Smooth muscle cell (in vitro differentiated cells): ENCODE measurements at regions not wholly inside any gene's neighbourhood (a gene's known extent, or its start where the extent isn't known, plus 50 kb on each side); places are given as distances from the start of the nearest gene placed in this dataset.

Experiments
- DNase-seq: peaks from one replicate; lab custom pipeline; 2025; ENCODE audit not compliant: unreplicated experiment; lab: John Stamatoyannopoulos, UW
- H2AFZ ChIP-seq: fragments of 200-600 bp; sonication (generic); 2 replicates; pipeline ENCODE4 v1.6.0; 2016; ENCODE audit warnings: antibody characterized with exemption, low read depth, mild to moderate bottlenecking
- H3F3A ChIP-seq: fragments of 200-600 bp; sonication (generic); 2 replicates; pipeline ENCODE4 v1.6.0; 2017; ENCODE audit warnings: antibody characterized with exemption, low read depth
- H3K27ac ChIP-seq: fragments of 200-600 bp; sonication (generic); 2 replicates; pipeline ENCODE4 v1.5.1; 2016; ENCODE audit warnings: low read depth, mild to moderate bottlenecking
- H3K27me3 ChIP-seq: fragments of 200-600 bp; sonication (generic); 2 replicates; pipeline ENCODE4 v1.6.1; 2016; ENCODE audit warnings: low read depth, mild to moderate bottlenecking
- H3K36me3 ChIP-seq: fragments of 200-600 bp; sonication (generic); 2 replicates; pipeline ENCODE4 v1.5.1; 2016; ENCODE audit warnings: low read depth
- H3K4me1 ChIP-seq: fragments of 200-600 bp; sonication (generic); 2 replicates; pipeline ENCODE4 v1.5.1; 2016; ENCODE audit warnings: low read depth
- H3K4me2 ChIP-seq: fragments of 200-600 bp; sonication (generic); 2 replicates; pipeline ENCODE4 v1.6.0; 2016; ENCODE audit warnings: mild to moderate bottlenecking
- H3K4me3 ChIP-seq: fragments of 200-600 bp; sonication (generic); 2 replicates; pipeline ENCODE4 v1.5.1; 2016; ENCODE audit warnings: mild to moderate bottlenecking
- H3K79me2 ChIP-seq: fragments of 200-600 bp; sonication (generic); 2 replicates; pipeline ENCODE4 v1.6.0; 2016; ENCODE audit warnings: low read depth, mild to moderate bottlenecking
- H3K9ac ChIP-seq: fragments of 200-600 bp; sonication (generic); 2 replicates; pipeline ENCODE4 v1.6.0; 2016; ENCODE audit warnings: low read depth
- H3K9me3 ChIP-seq: fragments of 200-600 bp; sonication (generic); replicated peaks from 2 replicates; pipeline ENCODE4 v1.5.1; 2016; ENCODE audit warnings: low read depth
- H4K20me1 ChIP-seq: fragments of 200-600 bp; sonication (generic); 2 replicates; pipeline ENCODE4 v1.6.0; 2016; ENCODE audit warnings: low read depth
- CTCF ChIP-seq: fragments of 200-600 bp; sonication (generic); IDR thresholded peaks from 2 replicates; pipeline ENCODE4 v1.5.1; 2017; ENCODE audit warnings: borderline replicate concordance, mild to moderate bottlenecking, antibody characterized with exemption; ENCODE audit not compliant: insufficient read depth, poor library complexity, severe bottlenecking
- WGBS: methylation state at CpG from one replicate; pipeline ENCODE4 v1.1.7; 2016; ENCODE audit warnings: low lambda C conversion rate; 5-methylcytosine and 5-hydroxymethylcytosine counted together

DNA sequence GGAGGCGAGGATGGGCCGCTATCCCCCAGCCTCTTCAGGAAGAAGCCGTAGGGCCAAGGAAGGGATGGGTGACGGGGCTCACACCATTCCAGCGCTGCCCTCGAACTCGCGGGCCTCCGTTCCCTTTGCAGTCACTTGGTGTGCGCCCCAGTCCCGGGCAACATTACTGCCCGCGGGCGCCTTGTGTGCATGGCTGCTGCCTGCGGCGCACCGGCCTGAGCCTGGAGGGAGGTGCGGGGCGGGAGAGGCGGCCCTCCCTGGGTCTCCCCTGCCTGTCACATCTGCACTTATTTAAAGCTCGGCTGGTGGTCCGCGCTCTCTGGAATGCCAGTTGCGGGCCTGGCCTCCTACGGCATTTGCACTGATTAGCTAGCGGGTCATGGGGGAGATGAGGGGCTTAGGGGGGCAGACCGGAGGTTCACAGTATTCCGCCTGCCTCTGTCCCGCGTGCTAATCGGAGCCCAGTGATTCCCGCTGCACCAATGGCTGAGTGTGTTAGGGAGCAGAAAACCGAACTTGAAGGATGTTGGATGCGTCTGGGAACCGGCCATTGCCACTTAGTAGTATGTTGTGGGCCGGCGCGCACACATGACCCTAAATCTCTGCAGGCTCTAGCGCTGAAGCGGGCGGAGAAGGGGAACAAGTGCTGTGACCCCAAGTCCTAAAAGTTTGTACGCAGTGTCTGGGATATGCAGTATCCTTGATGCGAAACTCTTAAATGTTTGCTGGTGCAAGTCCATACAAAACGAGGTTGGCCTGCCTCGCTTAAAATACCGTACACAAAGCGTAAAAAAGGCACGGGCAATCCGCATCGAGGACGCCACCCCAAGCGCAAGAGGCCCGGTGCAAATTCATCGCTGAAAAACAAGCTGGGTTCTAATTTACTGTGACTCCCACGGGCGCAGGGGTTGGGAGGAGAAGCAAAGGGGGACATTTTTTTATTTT, 161.2 kb upstream of the SIX2 start:
- DNase-seq: no peak
- Histone ChIP-seq H3K36me3 (no peaks in the 10 kb centered on the region), H3F3A (no peaks in the 10 kb centered on the region), H4K20me1 (no peaks in the 10 kb centered on the region), H3K27me3 (peaks cover 91% of the 10 kb centered on the region), H3K9me3 (no peaks in the 10 kb centered on the region), H3K4me2 (peak overlapping the region; percentile 86), H3K4me1 (peaks cover 21% of the 10 kb centered on the region), H3K27ac (no peak overlapping the region), H3K79me2 (no peaks in the 10 kb centered on the region), H2AFZ (no peak overlapping the region), H3K4me3 (peak overlapping the region; percentile 46), H3K9ac (no peak overlapping the region)
- WGBS: 11% methylated on average over 54 of the region's 56 CpGs
- no peak for TF ChIP-seq CTCF

- Histone ChIP-seq H3K4me3 (peak overlapping the region; percentile 46), H3K4me1 (peaks cover 21% of the 10 kb centered on the region), H3K27me3 (peaks cover 100% of the 10 kb centered on the region), H3K9me3 (no peaks in the 10 kb centered on the region), H3K4me2 (peak overlapping the region; percentile 86), H3F3A (no peaks in the 10 kb centered on the region), H3K9ac (no peak overlapping the region), H2AFZ (no peak overlapping the region), H4K20me1 (no peaks in the 10 kb centered on the region), H3K36me3 (no peaks in the 10 kb centered on the region), H3K79me2 (no peaks in the 10 kb centered on the region), H3K27ac (no peak overlapping the region)
- 1% methylated on average over 77 of the region's 95 CpGs for WGBS
- DNase-seq: no peak
- no peak for TF ChIP-seq CTCF
Observed at GRCh38 chr2:45169339-45170190, 160.3 kb upstream of the SIX2 start.

GRCh38 chr2:45168711-45169338, 159.6 kb upstream of the SIX2 start:
- H4K20me1 ChIP-seq: no peaks in the 10 kb centered on the region
- H3K27ac ChIP-seq: no peak overlapping the region
- no peaks in the 10 kb centered on the region for H3K79me2 ChIP-seq
- H3K4me1 ChIP-seq: peaks cover 21% of the 10 kb centered on the region
- no peak overlapping the region for H2AFZ ChIP-seq
- 2% methylated on average over 53 of the region's 70 CpGs for WGBS
- no peak for TF ChIP-seq CTCF
- no peaks in the 10 kb centered on the region for H3K9me3 ChIP-seq
- H3K9ac ChIP-seq: no peak overlapping the region
- H3K27me3 ChIP-seq: peaks cover 98% of the 10 kb centered on the region
- DNase-seq: no peak
- no peaks in the 10 kb centered on the region for H3K36me3 ChIP-seq
- peak overlapping the region; percentile 86 for H3K4me2 ChIP-seq
- H3F3A ChIP-seq: no peaks in the 10 kb centered on the region
- H3K4me3 ChIP-seq: peak overlapping the region; percentile 46
